ENCODE measurements at regions not wholly inside any gene's neighbourhood (a gene's known extent, or its start where the extent isn't known, plus 50 kb on each side); places are given as distances from the start of the nearest gene placed in this dataset.

- no peak for TF ChIP-seq REST (IDR thresholded peaks at IDR 0.05; ENCODE audit: insufficient read depth in 1 of 2, low read depth in 2 of 2, low read length in 2 of 2)
- TF ChIP-seq POLR2AphosphoS5 (IDR thresholded peaks at IDR 0.05; ENCODE audit: low read depth, low read length) = no peak
- no peak for TF ChIP-seq TAF1 (IDR thresholded peaks at IDR 0.05; ENCODE audit: borderline replicate concordance, insufficient read depth, low read length)
- no peak for TF ChIP-seq FOXP2 (optimal IDR thresholded peaks at IDR 0.05; ENCODE audit: borderline replicate concordance, extremely low read depth, extremely low read length, insufficient read depth)
- TF ChIP-seq SIN3A (IDR thresholded peaks at IDR 0.05; ENCODE audit: borderline replicate concordance, insufficient read depth, low read length) = no peak
Observed at GRCh38 chr3:157590273-157590672, 87.1 kb upstream of the VEPH1 start.
